BE2C (cell line): ENCODE measurements at regions not wholly inside any gene's neighbourhood (a gene's known extent, or its start where the extent isn't known, plus 50 kb on each side); places are given as distances from the start of the nearest gene placed in this dataset.

ENCODE experiments used
- DNase-seq: peaks from one replicate; pipeline ENCODE4 v3.0.0-alpha.2; 2020
- H3K27me3 ChIP-seq: fragments of 250-450 bp; sonication (Bioruptor Pico); 2 replicates; pipeline ENCODE4 v1.5.1; 2020; ENCODE audit warnings: mild to moderate bottlenecking
- H3K36me3 ChIP-seq: fragments of 250-450 bp; sonication (Bioruptor Pico); 2 replicates; pipeline ENCODE4 v1.5.1; 2020; ENCODE audit warnings: mild to moderate bottlenecking
- H3K4me1 ChIP-seq: fragments of 250-450 bp; sonication (Bioruptor Pico); 2 replicates; pipeline ENCODE4 v1.5.1; 2020
- H3K4me3 ChIP-seq: 2 replicates; pipeline ENCODE4 v1.5.1; 2011; ENCODE audit warnings: low read depth, low read length
- H3K9me3 ChIP-seq: fragments of 250-450 bp; sonication (Bioruptor Pico); 2 replicates; pipeline ENCODE4 v1.5.1; 2020
- TF ChIP-seq, protein P1 (sequence below): IDR thresholded peaks from 2 replicates; pipeline ENCODE4 v1.5.1; 2012; ENCODE audit warnings: mild to moderate bottlenecking, low read depth, low read length

DNA sequence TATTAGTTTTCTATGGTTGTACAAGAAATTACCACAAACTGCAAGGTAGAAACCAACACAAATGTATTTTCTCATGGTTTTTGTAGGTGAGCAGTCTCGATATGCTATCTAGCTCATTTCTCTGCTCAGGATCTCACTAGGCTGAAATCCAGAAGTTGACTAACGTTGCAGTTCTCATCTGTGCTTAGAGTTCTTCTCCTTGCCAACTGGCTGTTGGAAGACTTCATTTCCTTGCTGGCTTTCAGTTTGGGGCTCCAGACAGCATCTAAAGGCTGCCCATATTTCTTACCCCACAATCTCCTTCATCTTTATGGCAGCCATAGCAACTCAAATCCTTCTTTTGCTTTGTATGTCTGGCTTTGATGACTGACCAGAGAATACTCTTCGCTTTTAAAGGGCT, 362.6 kb upstream of the ADGRL4 start:
- Histone ChIP-seq H3K9me3 (no peaks in the 10 kb centered on the region), H3K4me1 (no peaks in the 10 kb centered on the region), H3K36me3 (no peaks in the 10 kb centered on the region), H3K27me3 (no peaks in the 10 kb centered on the region), H3K4me3 (no peak overlapping the region)
- TF ChIP-seq, protein P1, sequence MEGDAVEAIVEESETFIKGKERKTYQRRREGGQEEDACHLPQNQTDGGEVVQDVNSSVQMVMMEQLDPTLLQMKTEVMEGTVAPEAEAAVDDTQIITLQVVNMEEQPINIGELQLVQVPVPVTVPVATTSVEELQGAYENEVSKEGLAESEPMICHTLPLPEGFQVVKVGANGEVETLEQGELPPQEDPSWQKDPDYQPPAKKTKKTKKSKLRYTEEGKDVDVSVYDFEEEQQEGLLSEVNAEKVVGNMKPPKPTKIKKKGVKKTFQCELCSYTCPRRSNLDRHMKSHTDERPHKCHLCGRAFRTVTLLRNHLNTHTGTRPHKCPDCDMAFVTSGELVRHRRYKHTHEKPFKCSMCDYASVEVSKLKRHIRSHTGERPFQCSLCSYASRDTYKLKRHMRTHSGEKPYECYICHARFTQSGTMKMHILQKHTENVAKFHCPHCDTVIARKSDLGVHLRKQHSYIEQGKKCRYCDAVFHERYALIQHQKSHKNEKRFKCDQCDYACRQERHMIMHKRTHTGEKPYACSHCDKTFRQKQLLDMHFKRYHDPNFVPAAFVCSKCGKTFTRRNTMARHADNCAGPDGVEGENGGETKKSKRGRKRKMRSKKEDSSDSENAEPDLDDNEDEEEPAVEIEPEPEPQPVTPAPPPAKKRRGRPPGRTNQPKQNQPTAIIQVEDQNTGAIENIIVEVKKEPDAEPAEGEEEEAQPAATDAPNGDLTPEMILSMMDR, result no peak
- no peak for DNase-seq

DNA sequence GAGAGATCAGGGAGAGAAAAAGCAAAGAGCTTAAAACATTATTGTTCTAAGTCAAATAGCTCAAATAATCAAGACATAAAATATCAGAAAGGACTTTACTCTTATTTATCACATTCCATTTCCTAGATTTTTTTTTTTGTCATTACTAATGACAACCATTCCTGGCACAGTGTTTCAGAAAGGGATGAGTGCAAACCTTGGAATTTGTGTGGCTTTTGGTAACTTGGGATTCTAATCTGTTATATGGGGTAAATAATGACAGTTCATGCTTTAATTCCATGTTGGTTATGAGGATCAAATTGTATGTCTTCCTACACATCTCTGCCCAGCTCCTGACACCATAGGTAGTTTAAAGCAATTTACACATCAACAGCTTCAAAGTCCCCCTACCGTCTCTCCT, 358.4 kb upstream of the ADGRL4 start:
- DNase-seq, result no peak
- H3K4me3 ChIP-seq, result no peak overlapping the region
- H3K36me3 ChIP-seq, result no peaks in the 10 kb centered on the region
- H3K27me3 ChIP-seq, result no peaks in the 10 kb centered on the region
- no peaks in the 10 kb centered on the region for H3K4me1 ChIP-seq
- TF ChIP-seq, protein P1, result no peak
- H3K9me3 ChIP-seq, result no peaks in the 10 kb centered on the region

DNA sequence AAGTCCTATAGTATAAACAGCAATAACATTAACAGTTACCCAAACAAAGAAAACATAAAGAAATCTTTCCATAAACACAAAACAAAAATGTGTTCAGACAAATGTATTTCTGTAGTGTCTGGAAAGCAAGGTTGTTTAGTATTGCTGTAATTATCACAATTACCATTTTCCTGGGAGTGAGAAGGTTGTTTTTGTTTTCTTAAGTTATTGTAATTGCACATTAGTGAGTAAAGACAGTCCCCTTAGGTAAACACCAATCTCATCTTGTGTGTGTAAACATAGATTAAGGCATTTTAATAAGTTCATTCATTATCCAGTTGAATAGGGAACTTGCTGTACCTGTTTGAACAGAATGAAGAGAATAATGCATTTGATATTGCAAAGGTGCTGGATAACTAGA, 356.9 kb upstream of the ADGRL4 start:
- TF ChIP-seq, protein P1, result no peak
- H3K4me1 ChIP-seq, result no peaks in the 10 kb centered on the region
- H3K4me3 ChIP-seq, result no peak overlapping the region
- no peaks in the 10 kb centered on the region for H3K27me3 ChIP-seq
- no peak for DNase-seq
- no peaks in the 10 kb centered on the region for H3K36me3 ChIP-seq
- H3K9me3 ChIP-seq, result no peaks in the 10 kb centered on the region

DNA sequence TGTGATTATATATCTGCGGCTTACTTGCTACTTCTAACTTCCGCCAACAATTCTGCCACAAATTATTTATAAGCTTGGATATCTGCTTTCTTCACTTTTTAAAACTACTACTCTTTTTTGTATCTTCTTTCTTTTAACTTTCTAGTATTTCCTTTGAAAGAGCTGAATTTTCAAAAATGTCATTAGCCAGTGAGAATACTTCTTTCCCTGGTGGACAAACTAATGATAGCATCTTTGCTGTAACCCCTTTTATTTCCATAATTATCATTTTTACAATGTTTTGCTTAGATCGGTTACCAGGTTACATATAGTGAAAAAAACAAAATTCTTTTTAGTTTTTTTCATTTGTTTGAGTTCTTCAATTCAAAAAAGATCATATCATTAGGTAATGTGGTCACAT, 355.9 kb upstream of the ADGRL4 start:
- Histone ChIP-seq H3K36me3 (no peaks in the 10 kb centered on the region), H3K27me3 (no peaks in the 10 kb centered on the region)
- no peak for DNase-seq

DNA sequence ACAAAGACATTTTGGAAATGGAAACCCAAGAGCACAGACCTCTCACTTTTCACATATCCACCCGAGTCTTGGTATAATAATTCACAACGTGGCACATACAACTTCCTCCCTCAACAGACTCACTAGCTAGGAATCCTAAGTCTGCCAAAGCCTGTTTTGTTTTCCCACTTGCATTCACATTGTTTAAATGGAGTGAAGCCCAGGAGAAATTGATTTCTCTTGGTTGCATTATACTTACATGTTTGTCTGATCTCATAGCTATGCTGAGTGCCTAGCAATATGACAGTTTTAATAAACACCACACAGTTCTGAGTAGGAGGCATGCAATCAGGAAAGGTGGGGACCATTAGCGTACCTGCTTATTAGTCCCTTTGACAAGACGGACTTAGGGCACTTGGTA, 348.6 kb upstream of the ADGRL4 start:
- no peaks in the 10 kb centered on the region for H3K9me3 ChIP-seq
- no peak for DNase-seq
- H3K4me1 ChIP-seq, result no peaks in the 10 kb centered on the region
- H3K27me3 ChIP-seq, result no peaks in the 10 kb centered on the region
- no peak overlapping the region for H3K4me3 ChIP-seq
- TF ChIP-seq, protein P1, result no peak
- no peaks in the 10 kb centered on the region for H3K36me3 ChIP-seq

More for the DNA sequence above, 355.9 kb upstream of the ADGRL4 start:
- Histone ChIP-seq H3K9me3 (no peaks in the 10 kb centered on the region), H3K4me1 (no peaks in the 10 kb centered on the region), H3K4me3 (no peak overlapping the region)
- TF ChIP-seq, protein P1, result no peak

DNA sequence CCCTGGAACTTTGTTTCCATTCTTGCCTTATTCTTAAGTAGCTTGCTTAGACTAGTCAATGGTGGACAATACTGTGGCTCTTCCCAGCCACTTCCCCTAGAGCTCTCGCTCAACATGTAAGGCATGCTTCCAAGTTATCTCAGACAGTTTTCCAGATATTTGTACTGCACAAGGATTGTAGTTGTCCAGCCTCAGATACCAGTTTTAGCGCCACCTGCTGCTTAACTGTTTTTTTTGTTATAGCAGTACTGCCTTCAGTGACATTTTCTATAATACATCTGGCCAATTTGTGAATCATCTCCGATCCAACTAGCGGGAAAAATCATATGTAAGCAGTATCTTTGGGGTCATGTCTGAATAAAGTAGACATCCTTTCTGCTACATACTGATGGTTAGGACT, 346.7 kb upstream of the ADGRL4 start:
- DNase-seq, result peak; percentile 35

More for the DNA sequence above, 346.7 kb upstream of the ADGRL4 start:
- no peaks in the 10 kb centered on the region for H3K9me3 ChIP-seq
- no peaks in the 10 kb centered on the region for H3K36me3 ChIP-seq
- H3K4me3 ChIP-seq, result no peak overlapping the region
- TF ChIP-seq, protein P1, result peak; percentile 50
- no peaks in the 10 kb centered on the region for H3K4me1 ChIP-seq
- no peaks in the 10 kb centered on the region for H3K27me3 ChIP-seq
